Hepatocyte (in vitro differentiated cells): ENCODE measurements at regions not wholly inside any gene's neighbourhood (a gene's known extent, or its start where the extent isn't known, plus 50 kb on each side); places are given as distances from the start of the nearest gene placed in this dataset.

Experiments used
- EZH2 ChIP-seq: fragments of 200-600 bp; sonication (generic); IDR thresholded peaks from 2 replicates; pipeline ENCODE4 v1.6.1; 2016; ENCODE audit warnings: antibody characterized with exemption, mild to moderate bottlenecking, borderline replicate concordance
- EZH2phosphoT487 ChIP-seq: fragments of 200-600 bp; sonication (generic); IDR thresholded peaks from one replicate; pipeline ENCODE4 v1.6.1; 2018; ENCODE audit warnings: antibody characterized with exemption, mild to moderate bottlenecking, low read depth, moderate library complexity; ENCODE audit not compliant: unreplicated experiment, severe bottlenecking
- TF ChIP-seq, protein P1 (sequence below): fragments of 200-600 bp; sonication (generic); IDR thresholded peaks from 2 replicates; pipeline ENCODE4 v1.5.1; 2016; ENCODE audit warnings: antibody characterized with exemption, mild to moderate bottlenecking; ENCODE audit not compliant: poor library complexity

GRCh38 chr10:42482411-42482810, 156.0 kb downstream of the ZNF33B start:
- TF ChIP-seq, protein P1, sequence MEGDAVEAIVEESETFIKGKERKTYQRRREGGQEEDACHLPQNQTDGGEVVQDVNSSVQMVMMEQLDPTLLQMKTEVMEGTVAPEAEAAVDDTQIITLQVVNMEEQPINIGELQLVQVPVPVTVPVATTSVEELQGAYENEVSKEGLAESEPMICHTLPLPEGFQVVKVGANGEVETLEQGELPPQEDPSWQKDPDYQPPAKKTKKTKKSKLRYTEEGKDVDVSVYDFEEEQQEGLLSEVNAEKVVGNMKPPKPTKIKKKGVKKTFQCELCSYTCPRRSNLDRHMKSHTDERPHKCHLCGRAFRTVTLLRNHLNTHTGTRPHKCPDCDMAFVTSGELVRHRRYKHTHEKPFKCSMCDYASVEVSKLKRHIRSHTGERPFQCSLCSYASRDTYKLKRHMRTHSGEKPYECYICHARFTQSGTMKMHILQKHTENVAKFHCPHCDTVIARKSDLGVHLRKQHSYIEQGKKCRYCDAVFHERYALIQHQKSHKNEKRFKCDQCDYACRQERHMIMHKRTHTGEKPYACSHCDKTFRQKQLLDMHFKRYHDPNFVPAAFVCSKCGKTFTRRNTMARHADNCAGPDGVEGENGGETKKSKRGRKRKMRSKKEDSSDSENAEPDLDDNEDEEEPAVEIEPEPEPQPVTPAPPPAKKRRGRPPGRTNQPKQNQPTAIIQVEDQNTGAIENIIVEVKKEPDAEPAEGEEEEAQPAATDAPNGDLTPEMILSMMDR: no peak
- no peak for TF ChIP-seq EZH2
- TF ChIP-seq EZH2phosphoT487: no peak
